H9 (cell line): ENCODE measurements at regions not wholly inside any gene's neighbourhood (a gene's known extent, or its start where the extent isn't known, plus 50 kb on each side); places are given as distances from the start of the nearest gene placed in this dataset.

Experiments
- DNase-seq: peaks from one replicate; pipeline ENCODE4 v3.0.0-alpha.2; 2017
- H2AFZ ChIP-seq: one replicate; pipeline ENCODE4 v1.6.1; 2013; ENCODE audit warnings: mild to moderate bottlenecking, low read length, control low read depth, moderate library complexity
- H2AK5ac ChIP-seq: 2 replicates; pipeline ENCODE4 v1.6.1; 2013; ENCODE audit warnings: low read length, control low read depth, mixed read lengths; ENCODE audit not compliant: insufficient read length
- H2BK120ac ChIP-seq: one replicate; pipeline ENCODE4 v1.6.1; 2013; ENCODE audit warnings: low read depth, mild to moderate bottlenecking, low read length, control low read depth, inconsistent platforms; ENCODE audit not compliant: poor library complexity, severe bottlenecking
- H2BK12ac ChIP-seq: 2 replicates; pipeline ENCODE4 v1.6.1; 2013; ENCODE audit warnings: low read length, control low read depth, mixed read lengths, low read depth; ENCODE audit not compliant: insufficient read length
- H2BK15ac ChIP-seq: 2 replicates; pipeline ENCODE4 v1.6.1; 2013; ENCODE audit warnings: low read depth, low read length, control low read depth
- H2BK20ac ChIP-seq: one replicate; pipeline ENCODE4 v1.6.1; 2013; ENCODE audit warnings: low read depth, mild to moderate bottlenecking, low read length, control low read depth, inconsistent platforms; ENCODE audit not compliant: poor library complexity, severe bottlenecking
- H2BK5ac ChIP-seq: 2 replicates; pipeline ENCODE4 v1.6.1; 2013; ENCODE audit warnings: low read length, control low read depth, mixed read lengths; ENCODE audit not compliant: insufficient read length
- H3K14ac ChIP-seq: 2 replicates; pipeline ENCODE4 v1.6.1; 2013; ENCODE audit warnings: low read length, control low read depth; ENCODE audit not compliant: insufficient read depth
- H3K18ac ChIP-seq: 2 replicates; pipeline ENCODE4 v1.6.1; 2013; ENCODE audit warnings: low read depth, mild to moderate bottlenecking, mixed read lengths, low read length, control low read depth; ENCODE audit not compliant: insufficient read length
- H3K23ac ChIP-seq: 2 replicates; pipeline ENCODE4 v1.6.1; 2013; ENCODE audit warnings: low read length, control low read depth, mixed read lengths, low read depth; ENCODE audit not compliant: insufficient read length
- H3K23me2 ChIP-seq: 2 replicates; pipeline ENCODE4 v1.6.1; 2013; ENCODE audit warnings: low read depth, mild to moderate bottlenecking, mixed read lengths, low read length, control low read depth; ENCODE audit not compliant: insufficient read length, poor library complexity, severe bottlenecking
- H3K27ac ChIP-seq: 2 replicates; pipeline ENCODE4 v1.5.1; 2013; ENCODE audit warnings: low read length, control low read depth, mixed read lengths, low read depth; ENCODE audit not compliant: insufficient read length
- H3K27me3 ChIP-seq: 2 replicates; pipeline ENCODE4 v1.6.1; 2013; ENCODE audit warnings: low read length, control low read depth, inconsistent platforms; ENCODE audit not compliant: insufficient read depth
- H3K4ac ChIP-seq: 2 replicates; pipeline ENCODE4 v1.6.1; 2013; ENCODE audit warnings: low read depth, mild to moderate bottlenecking, control low read depth, inconsistent platforms, low read length, moderate library complexity
- H3K4me1 ChIP-seq: 2 replicates; pipeline ENCODE4 v1.6.1; 2013; ENCODE audit warnings: low read length, control low read depth, inconsistent platforms; ENCODE audit not compliant: insufficient read depth
- H3K4me2 ChIP-seq: 2 replicates; pipeline ENCODE4 v1.6.1; 2013; ENCODE audit warnings: low read length, control low read depth, mixed read lengths; ENCODE audit not compliant: insufficient read length, insufficient read depth
- H3K56ac ChIP-seq: 2 replicates; pipeline ENCODE4 v1.6.1; 2013; ENCODE audit warnings: low read depth, mild to moderate bottlenecking, mixed read lengths, low read length, control low read depth; ENCODE audit not compliant: insufficient read length
- H3K79me1 ChIP-seq: 2 replicates; pipeline ENCODE4 v1.6.1; 2013; ENCODE audit warnings: low read depth, mild to moderate bottlenecking, moderate library complexity, low read length, control low read depth, inconsistent platforms; ENCODE audit not compliant: insufficient read depth, poor library complexity, severe bottlenecking
- H3K79me2 ChIP-seq: 2 replicates; pipeline ENCODE4 v1.6.1; 2013; ENCODE audit warnings: low read length, control low read depth, inconsistent platforms; ENCODE audit not compliant: insufficient read depth
- H3K9ac ChIP-seq: 2 replicates; pipeline ENCODE4 v1.6.1; 2013; ENCODE audit warnings: low read length, control low read depth, mixed read lengths; ENCODE audit not compliant: insufficient read length; ENCODE audit errors: extremely low read depth
- H3K9me3 ChIP-seq: one replicate; pipeline ENCODE4 v1.6.1; 2013; ENCODE audit warnings: low read depth, low read length, inconsistent platforms; ENCODE audit not compliant: control insufficient read depth
- H3T11ph ChIP-seq: one replicate; pipeline ENCODE4 v1.6.1; 2013; ENCODE audit warnings: mild to moderate bottlenecking, low read length, control low read depth, inconsistent platforms
- H4K20me1 ChIP-seq: one replicate; pipeline ENCODE4 v1.6.1; 2013; ENCODE audit not compliant: control insufficient read depth, insufficient read length, insufficient read depth
- H4K5ac ChIP-seq: 2 replicates; pipeline ENCODE4 v1.6.1; 2013; ENCODE audit warnings: low read depth, mild to moderate bottlenecking, mixed read lengths, low read length, control low read depth; ENCODE audit not compliant: insufficient read length
- H4K8ac ChIP-seq: replicated peaks from 2 replicates; pipeline ENCODE4 v1.6.1; 2013; ENCODE audit warnings: low read length, control low read depth, mixed read lengths, low read depth; ENCODE audit not compliant: insufficient read length
- H4K91ac ChIP-seq: 2 replicates; pipeline ENCODE4 v1.6.1; 2013; ENCODE audit warnings: low read depth, mild to moderate bottlenecking, moderate library complexity, mixed read lengths, low read length, control low read depth; ENCODE audit not compliant: insufficient read length
- H3K27ac Mint-ChIP-seq, 3 experiments: 2 replicates in 2 of 3; 3 replicates in 1 of 3; pipeline ENCODE4 v1.8.0; 2020 to 2021; ENCODE audit warnings: mixed read lengths in 3 of 3, mild to moderate bottlenecking in 1 of 3, moderate library complexity in 1 of 3
- H3K27me3 Mint-ChIP-seq: 2 replicates; pipeline ENCODE4 v1.8.0; 2021; ENCODE audit warnings: low read depth, mild to moderate bottlenecking, moderate library complexity, mixed read lengths
- H3K36me3 Mint-ChIP-seq, 3 experiments: 2 replicates in 2 of 3; 3 replicates in 1 of 3; pipeline ENCODE4 v1.8.0; 2020 to 2021; ENCODE audit warnings: low read depth in 3 of 3, mixed read lengths in 3 of 3; ENCODE audit not compliant: insufficient read depth in 1 of 3
- H3K4me1 Mint-ChIP-seq, 2 experiments: 2 replicates each; pipeline ENCODE4 v1.8.0; 2020; ENCODE audit warnings: mixed read lengths in 2 of 2
- H3K4me3 Mint-ChIP-seq, 2 experiments: 2 replicates in 1 of 2; 3 replicates in 1 of 2; pipeline ENCODE4 v1.8.0; 2020 to 2021; ENCODE audit warnings: mild to moderate bottlenecking in 2 of 2, mixed read lengths in 2 of 2, moderate library complexity in 1 of 2
- H3K9me3 Mint-ChIP-seq, 2 experiments: 2 replicates in 1 of 2; 3 replicates in 1 of 2; pipeline ENCODE4 v1.8.0; 2020; ENCODE audit warnings: mild to moderate bottlenecking in 2 of 2, mixed read lengths in 2 of 2, moderate library complexity in 1 of 2
- WGBS: extraction: QIAGEN DNeasy Blood & Tissue Kit; methylation state at CpG from one replicate; pipeline ENCODE4 v1.1.7; 2013; ENCODE audit warnings: missing lambda C conversion rate, low lambda C conversion rate, mixed read lengths; ENCODE audit not compliant: insufficient read length; ENCODE audit errors: extremely low coverage; 5-methylcytosine and 5-hydroxymethylcytosine counted together
- TF ChIP-seq, protein P1 (sequence below): fragments of 200-600 bp; sonication (generic); conservative IDR thresholded peaks from 3 replicates; pipeline ENCODE4 v1.8.0; 2021; ENCODE audit warnings: antibody characterized with exemption, mild to moderate bottlenecking

DNA sequence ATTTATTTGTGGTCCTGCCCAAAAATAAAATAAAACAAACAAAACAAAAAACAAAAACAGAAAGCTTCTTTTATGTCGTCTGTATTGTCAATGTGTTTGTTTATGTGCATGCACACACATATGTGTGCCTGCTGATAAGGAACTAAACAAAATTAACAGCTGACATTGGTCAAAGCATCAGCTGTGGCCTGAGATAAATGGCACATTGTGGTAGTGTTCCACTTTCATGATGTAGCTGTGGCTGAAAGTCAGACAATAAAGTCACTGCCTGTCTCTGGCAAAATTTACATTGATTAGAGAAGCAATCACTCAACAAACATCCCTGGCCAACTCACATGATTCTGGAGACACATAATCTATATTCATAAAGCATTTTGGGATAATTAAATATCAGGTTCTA, 203.4 kb upstream of the PIK3C3 start:
- no peak overlapping the region for H3K4me3 Mint-ChIP-seq
- no CpG with 5 or more reads among the region's 1 CpG for WGBS
- Histone ChIP-seq H2BK5ac (no peak overlapping the region), H2BK120ac (no peak overlapping the region), H4K8ac (no peak overlapping the region), H3K23me2 (no peaks in the 10 kb centered on the region), H3K4ac (no peak overlapping the region), H4K20me1 (no peaks in the 10 kb centered on the region), H4K5ac (no peak overlapping the region), H2BK15ac (no peak overlapping the region), H4K91ac (no peak overlapping the region), H3K9me3 (no peaks in the 10 kb centered on the region), H3K27ac (no peak overlapping the region), H3K79me2 (no peaks in the 10 kb centered on the region), H3K18ac (no peak overlapping the region), H2BK12ac (no peak overlapping the region), H3K27me3 (no peaks in the 10 kb centered on the region), H3K23ac (no peak overlapping the region), H2BK20ac (no peak overlapping the region), H2AFZ (no peak overlapping the region), H3K9ac (no peak overlapping the region), H3K4me2 (no peak overlapping the region), H3T11ph (no peak overlapping the region), H2AK5ac (no peak overlapping the region), H3K79me1 (no peaks in the 10 kb centered on the region), H3K4me1 (no peaks in the 10 kb centered on the region), H3K14ac (no peak overlapping the region), H3K56ac (no peak overlapping the region)
- DNase-seq, result no peak
- H3K4me1 Mint-ChIP-seq, result peaks cover 13% of the 10 kb centered on the region in 2 experiments
- TF ChIP-seq, protein P1, sequence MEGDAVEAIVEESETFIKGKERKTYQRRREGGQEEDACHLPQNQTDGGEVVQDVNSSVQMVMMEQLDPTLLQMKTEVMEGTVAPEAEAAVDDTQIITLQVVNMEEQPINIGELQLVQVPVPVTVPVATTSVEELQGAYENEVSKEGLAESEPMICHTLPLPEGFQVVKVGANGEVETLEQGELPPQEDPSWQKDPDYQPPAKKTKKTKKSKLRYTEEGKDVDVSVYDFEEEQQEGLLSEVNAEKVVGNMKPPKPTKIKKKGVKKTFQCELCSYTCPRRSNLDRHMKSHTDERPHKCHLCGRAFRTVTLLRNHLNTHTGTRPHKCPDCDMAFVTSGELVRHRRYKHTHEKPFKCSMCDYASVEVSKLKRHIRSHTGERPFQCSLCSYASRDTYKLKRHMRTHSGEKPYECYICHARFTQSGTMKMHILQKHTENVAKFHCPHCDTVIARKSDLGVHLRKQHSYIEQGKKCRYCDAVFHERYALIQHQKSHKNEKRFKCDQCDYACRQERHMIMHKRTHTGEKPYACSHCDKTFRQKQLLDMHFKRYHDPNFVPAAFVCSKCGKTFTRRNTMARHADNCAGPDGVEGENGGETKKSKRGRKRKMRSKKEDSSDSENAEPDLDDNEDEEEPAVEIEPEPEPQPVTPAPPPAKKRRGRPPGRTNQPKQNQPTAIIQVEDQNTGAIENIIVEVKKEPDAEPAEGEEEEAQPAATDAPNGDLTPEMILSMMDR, result no peak
- no peak overlapping the region for H3K27ac Mint-ChIP-seq
- no peaks in the 10 kb centered on the region for H3K27me3 Mint-ChIP-seq
- H3K9me3 Mint-ChIP-seq, result no peaks in the 10 kb centered on the region
- no peaks in the 10 kb centered on the region for H3K36me3 Mint-ChIP-seq
